ENCODE measurements at regions not wholly inside any gene's neighbourhood (a gene's known extent, or its start where the extent isn't known, plus 50 kb on each side); places are given as distances from the start of the nearest gene placed in this dataset.

GRCh38 chr3:182618981-182619591 is 174.2 kb upstream of the ATP11B start:
- Mint-ChIP-seq H3K4me3 (no peak overlapping the region), H3K27ac (no peak overlapping the region), H3K9me3 (no peaks in the 10 kb centered on the region), H3K4me1 (no peaks in the 10 kb centered on the region), H3K27me3 (ENCODE audit: low read depth in 2 of 2) (peaks cover 7 to 8% of the 10 kb centered on the region in 2 donors), H3K36me3 (no peaks in the 10 kb centered on the region)
- no peak for DNase-seq
- no peaks in the 10 kb centered on the region for H3K9me3 ChIP-seq (ENCODE audit: control insufficient read depth, insufficient read depth, low read length)
- H3K4me1 ChIP-seq (ENCODE audit: control insufficient read depth, insufficient read depth, low read length), result no peaks in the 10 kb centered on the region
- ATAC-seq, result no peak
- H3K27me3 ChIP-seq (ENCODE audit: control insufficient read depth, insufficient read depth, low read length), result no peaks in the 10 kb centered on the region
- intact Hi-C loops (cut with micrococcal nuclease), result no loop called here
- H3K4me3 ChIP-seq (ENCODE audit: low read length), result no peak overlapping the region
- TF ChIP-seq CTCF (IDR thresholded peaks at IDR 0.05), result no peak
- 87% methylated on average over 9 of the region's 9 CpGs for WGBS (ENCODE audit: insufficient coverage)
- no peaks in the 10 kb centered on the region for H3K36me3 ChIP-seq (ENCODE audit: control insufficient read depth, insufficient read depth, low read length)
- no peak overlapping the region for H3K27ac ChIP-seq (ENCODE audit: low read length)

GRCh38 chr3:182620723-182621434 is 172.4 kb upstream of the ATP11B start:
- Histone ChIP-seq H3K4me3 (ENCODE audit: low read length) (no peak overlapping the region), H3K4me1 (ENCODE audit: control insufficient read depth, insufficient read depth, low read length) (no peaks in the 10 kb centered on the region), H3K9me3 (ENCODE audit: control insufficient read depth, insufficient read depth, low read length) (no peaks in the 10 kb centered on the region), H3K27ac (ENCODE audit: low read length) (no peak overlapping the region), H3K36me3 (ENCODE audit: control insufficient read depth, insufficient read depth, low read length) (no peaks in the 10 kb centered on the region), H3K27me3 (ENCODE audit: control insufficient read depth, insufficient read depth, low read length) (no peaks in the 10 kb centered on the region)
- intact Hi-C loops (cut with micrococcal nuclease), result no loop called here
- Mint-ChIP-seq H3K27ac (no peak overlapping the region), H3K4me3 (no peak overlapping the region), H3K4me1 (no peaks in the 10 kb centered on the region), H3K27me3 (ENCODE audit: low read depth in 2 of 2) (peaks cover 7 to 18% of the 10 kb centered on the region in 2 donors), H3K36me3 (no peaks in the 10 kb centered on the region), H3K9me3 (no peaks in the 10 kb centered on the region)
- TF ChIP-seq CTCF (IDR thresholded peaks at IDR 0.05), result no peak
- ATAC-seq, result no peak
- DNase-seq, result no peak

GRCh38 chr3:182621435-182622240 is 171.7 kb upstream of the ATP11B start:
- no peaks in the 10 kb centered on the region for H3K4me1 Mint-ChIP-seq
- peaks cover 6 to 18% of the 10 kb centered on the region in 2 donors for H3K27me3 Mint-ChIP-seq (ENCODE audit: low read depth in 2 of 2)
- Histone ChIP-seq H3K27ac (ENCODE audit: low read length) (no peak overlapping the region), H3K9me3 (ENCODE audit: control insufficient read depth, insufficient read depth, low read length) (no peaks in the 10 kb centered on the region), H3K4me3 (ENCODE audit: low read length) (no peak overlapping the region), H3K4me1 (ENCODE audit: control insufficient read depth, insufficient read depth, low read length) (no peaks in the 10 kb centered on the region), H3K36me3 (ENCODE audit: control insufficient read depth, insufficient read depth, low read length) (no peaks in the 10 kb centered on the region), H3K27me3 (ENCODE audit: control insufficient read depth, insufficient read depth, low read length) (no peaks in the 10 kb centered on the region)
- ATAC-seq, result no peak
- H3K4me3 Mint-ChIP-seq, result no peak overlapping the region
- H3K27ac Mint-ChIP-seq, result no peak overlapping the region
- intact Hi-C loops (cut with micrococcal nuclease), result no loop called here
- WGBS (ENCODE audit: insufficient coverage), result 49% methylated on average over 2 of the region's 4 CpGs
- H3K9me3 Mint-ChIP-seq, result no peaks in the 10 kb centered on the region
- no peak for TF ChIP-seq CTCF (IDR thresholded peaks at IDR 0.05)
- no peaks in the 10 kb centered on the region for H3K36me3 Mint-ChIP-seq
- DNase-seq, result no peak
